Right renal cortex interstitium (tissue), 3 donors: ENCODE measurements at regions not wholly inside any gene's neighbourhood (a gene's known extent, or its start where the extent isn't known, plus 50 kb on each side); places are given as distances from the start of the nearest gene placed in this dataset.

Experiments
- DNase-seq, 3 donors: peaks; one replicate each; pipeline ENCODE4 v3.0.0-alpha.2; 2013; ENCODE audit warnings: low read depth in 3 of 3, low spot score in 2 of 3

DNA sequence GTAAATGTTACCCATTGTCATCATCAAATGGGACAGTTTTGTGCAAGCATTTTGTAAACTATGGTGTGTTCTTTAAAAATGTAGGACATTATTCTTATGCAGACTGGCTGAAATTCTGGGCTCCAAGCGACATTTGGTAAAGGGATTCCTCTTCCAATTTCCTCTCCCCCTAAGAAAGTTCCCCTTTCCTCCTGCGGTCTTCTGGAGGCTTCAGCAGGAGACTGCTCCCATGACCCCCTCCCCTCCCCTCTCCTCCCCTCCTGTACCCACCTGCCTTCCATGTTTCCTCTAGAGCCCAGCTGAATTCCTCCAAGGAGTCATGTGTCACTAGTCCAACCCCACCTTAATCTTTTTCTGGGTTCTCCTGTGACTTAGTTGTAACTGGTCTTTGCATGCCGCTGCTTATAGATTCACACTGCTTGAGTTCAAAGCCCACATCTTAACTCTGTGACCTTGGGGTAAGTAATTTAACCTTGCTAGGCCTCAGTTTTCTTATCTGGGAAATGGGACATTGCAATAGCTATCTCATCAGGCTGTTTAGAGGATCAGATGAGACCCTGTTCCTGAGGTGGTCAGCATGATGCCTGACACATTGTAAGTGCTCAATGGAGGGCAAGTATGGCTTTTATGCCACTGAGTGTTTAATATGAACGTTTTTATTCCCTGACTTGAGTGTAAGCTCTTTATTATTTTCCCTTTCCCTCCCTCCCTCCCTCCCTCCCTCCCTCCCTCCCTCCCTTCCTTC is 69.9 kb upstream of the WDR26 start:
- no peak for DNase-seq

GRCh38 chr1:224505454-224506093 is 71.0 kb upstream of the WDR26 start:
- no peak for DNase-seq

DNA sequence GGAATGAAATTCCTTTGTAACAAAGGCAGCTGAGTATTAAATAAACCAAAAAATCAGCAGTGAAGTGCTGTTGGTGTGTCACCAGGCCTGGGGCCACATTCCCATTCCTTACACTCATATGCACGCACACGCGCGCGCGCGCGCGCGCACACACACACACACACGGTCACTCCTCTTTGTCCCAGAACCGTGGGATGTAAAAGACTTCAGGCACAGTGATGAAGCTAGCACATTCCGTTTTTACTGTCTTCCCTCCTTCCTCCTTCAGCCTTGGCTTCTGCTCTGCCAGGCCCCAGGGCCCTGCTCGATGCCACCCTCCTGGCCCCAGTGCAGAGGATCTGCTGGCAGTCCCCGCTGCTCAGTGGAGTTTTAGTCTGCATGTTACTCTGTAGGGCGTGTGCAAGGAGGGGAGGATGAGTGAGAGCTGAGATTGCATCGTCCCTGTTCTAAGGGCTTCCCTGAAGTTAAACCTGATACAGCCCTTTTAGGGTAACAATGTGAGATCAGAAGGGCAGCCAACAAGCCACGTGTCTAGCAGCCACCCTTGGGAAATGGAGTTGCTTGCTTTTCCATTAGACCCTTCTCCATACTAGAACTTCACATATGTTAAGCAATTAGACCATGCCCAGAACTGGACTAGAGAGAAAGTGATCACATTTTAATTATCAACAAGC is 71.7 kb upstream of the WDR26 start:
- DNase-seq, result no peak

- DNase-seq, result no peak
Observed at GRCh38 chr1:224507771-224508523, 73.3 kb upstream of the WDR26 start.

DNA sequence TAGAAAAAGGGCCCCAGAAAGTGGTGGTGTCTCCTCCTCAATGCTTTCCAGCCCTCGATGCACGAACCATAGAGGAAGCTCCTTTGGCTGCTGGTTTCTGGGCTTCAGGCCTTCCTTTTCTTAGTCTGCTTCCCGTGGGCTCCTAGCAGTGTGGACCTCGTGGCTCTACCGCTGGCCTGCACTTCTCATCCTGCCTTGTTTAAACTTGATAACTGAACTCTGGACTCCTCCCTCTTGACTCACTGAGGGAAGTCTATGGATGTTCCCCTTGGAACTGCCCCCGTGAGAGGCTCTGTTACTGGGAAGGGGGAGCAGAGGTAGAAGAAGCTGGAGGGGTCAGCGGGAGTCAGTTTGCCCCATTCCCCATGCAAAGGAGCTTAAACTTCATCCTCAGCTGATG is 75.3 kb upstream of the WDR26 start:
- no peak for DNase-seq

GRCh38 chr1:224510880-224511645 is 76.5 kb upstream of the WDR26 start:
- no peak for DNase-seq

DNA sequence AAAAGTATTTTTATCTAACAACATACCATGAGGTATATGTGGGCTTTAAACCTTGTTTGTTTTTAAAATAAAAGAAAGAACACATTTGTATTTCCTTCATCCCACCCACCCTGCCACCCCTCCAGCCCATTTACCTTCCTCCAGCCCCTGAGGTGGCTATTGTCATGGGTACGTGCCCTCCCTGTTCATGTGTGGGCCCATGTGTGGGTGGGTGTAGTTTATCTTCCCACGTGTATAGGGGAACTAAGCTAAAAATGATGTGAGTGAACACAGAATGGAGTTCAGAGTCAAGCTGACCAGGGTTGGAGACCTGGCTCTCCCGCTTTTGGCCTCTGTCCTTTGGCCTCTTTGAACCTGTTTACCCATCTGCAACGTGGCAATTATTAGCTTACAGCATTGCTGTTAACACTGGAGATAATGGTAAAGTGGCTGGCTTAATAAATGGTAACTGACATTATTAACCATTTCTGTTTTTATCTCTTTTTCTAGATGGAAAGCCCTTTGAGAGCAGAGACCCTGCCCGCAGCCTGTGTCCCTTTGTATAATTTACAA is 78.1 kb upstream of the WDR26 start:
- no peak for DNase-seq

DNA sequence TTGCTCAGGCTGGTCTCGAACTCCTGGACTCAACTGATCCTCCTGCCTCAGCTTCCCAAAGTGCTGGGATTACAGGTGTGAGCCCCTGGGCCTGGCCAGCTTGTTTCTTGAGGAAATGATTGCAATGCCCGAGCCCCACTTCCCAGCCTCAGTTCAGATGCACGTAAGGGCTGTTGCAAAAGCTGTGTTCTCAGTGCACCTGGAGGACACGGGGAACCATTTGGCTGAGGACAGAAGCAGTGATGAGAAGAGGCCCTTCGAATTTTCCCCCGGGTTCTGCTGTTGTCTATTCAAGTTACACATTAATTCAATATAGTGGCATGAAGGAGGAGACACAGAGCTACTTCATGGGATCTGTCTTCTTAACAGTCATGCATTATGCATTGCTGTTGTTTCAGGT is 78.8 kb upstream of the WDR26 start:
- DNase-seq, result no peak

GRCh38 chr1:224513787-224514209 is 79.2 kb upstream of the WDR26 start:
- DNase-seq, result peak; percentile 67 to 82 (median 72)

DNA sequence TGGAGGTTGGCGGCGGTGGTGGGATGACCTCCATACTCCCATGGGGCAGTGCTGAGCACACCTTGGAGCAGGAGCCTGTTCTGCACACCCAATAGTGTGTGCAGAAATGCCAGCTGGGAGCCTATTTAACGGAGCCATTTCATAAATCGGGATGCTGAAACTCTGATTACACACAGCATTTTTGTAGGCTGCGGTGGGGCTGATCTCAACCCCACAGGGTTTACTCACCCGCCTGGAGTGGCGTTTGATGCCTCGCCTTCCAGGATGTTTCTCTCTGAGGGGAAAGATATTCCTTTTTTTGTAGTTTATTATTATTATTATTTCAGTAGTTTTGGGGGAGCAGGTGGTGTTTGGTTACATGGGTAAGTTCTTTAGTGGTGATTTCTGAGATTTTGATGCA is 82.6 kb upstream of the WDR26 start:
- no peak for DNase-seq

- no peak for DNase-seq
Observed at GRCh38 chr1:224518528-224518927, 83.9 kb upstream of the WDR26 start.

DNA sequence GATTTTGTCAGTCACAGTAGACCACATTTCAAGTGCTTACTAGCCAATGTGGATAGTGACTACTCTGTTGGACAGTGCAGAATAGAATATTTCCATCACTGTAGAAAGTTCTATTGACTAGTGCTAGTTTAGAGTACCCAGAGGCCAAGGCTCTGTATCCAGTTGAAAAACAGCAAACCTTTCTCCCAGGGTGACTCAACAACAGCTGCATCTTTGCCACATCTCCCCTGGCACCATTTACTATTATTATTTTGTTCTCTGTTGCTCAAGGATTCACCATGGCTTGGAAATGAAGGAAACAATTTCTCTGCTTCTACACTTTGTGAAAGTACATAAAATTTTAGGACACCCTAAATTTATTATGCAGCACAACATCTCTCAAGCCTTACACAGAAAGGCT is 85.3 kb upstream of the WDR26 start:
- DNase-seq, result no peak

GRCh38 chr1:224520808-224521207 is 86.2 kb upstream of the WDR26 start:
- no peak for DNase-seq

DNA sequence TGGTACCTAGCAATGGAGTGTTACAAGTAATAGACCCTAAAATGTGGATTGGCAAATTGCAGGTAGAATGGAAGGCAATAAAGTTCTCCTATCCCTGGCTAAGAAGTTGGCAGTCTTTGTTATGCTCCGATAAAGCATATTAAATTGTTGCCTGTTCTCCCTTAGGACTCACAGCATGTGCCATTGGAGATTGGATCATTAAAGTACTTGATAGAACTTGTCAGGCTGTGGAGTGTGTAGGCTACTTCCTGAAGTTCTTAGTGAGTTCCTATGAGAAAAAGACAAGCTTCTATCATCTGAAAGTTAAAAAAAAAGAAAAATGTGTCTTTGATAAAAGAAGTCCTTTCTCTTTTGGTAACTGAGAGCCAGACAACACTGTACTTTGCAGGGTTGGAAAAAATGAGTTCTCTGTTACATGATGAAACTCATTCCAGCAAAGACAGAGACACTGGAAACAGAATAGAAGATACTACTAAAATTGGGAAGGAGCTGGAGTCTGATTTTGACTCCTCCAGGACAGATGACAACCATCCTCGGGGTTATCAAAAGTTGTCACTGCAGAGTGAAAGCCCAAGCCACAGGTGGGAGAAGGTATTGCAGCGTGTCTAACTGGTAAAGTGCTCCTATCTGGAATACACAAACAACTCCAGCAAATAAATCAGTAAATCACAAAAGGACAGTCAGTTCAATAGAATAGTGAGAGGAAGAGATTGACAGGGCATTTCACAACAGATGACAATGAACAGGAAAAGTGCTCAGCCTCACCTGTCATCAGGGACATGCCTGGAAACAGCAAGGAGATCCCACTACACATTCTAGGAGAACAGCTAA is 87.5 kb upstream of the WDR26 start:
- DNase-seq, result no peak

DNA sequence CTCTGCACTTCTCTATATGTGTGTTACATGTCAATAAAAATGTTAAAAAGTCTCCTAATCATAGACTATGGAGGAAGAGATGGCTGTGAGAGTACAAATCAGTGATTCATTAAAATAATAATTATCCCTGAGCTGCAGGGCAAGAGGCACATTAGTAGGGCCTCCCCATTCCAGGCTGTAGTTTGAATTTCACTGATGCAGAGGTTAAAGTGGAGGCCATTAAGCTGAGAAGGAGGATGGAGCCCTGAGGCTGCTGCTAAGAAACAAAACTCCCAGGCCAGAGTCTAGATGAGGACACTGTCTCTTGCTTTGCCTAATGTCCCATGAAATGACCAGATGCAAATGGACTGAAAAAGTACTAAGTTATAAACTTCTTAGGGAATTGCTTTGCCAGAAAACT is 89.1 kb upstream of the WDR26 start:
- DNase-seq, result no peak

DNA sequence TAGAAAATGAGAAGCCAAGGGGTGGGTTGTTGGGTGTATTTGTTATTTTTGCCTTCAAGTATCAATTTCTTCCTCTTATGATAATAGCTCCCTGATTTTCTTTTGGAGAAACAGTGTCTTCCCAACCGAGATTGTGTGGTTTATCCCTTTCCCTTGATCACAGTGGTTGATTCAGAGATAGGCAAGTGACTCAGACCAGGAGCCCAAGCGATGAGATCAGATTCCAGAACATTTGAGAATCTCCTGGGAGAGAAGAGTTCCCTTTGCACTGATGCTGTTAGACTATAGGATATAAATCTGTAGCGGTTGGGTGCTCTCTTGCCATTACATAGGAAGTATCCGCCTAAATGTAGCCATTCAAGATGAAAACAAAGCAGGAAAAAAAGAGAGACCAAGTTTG is 90.1 kb upstream of the WDR26 start:
- DNase-seq, result no peak

DNA sequence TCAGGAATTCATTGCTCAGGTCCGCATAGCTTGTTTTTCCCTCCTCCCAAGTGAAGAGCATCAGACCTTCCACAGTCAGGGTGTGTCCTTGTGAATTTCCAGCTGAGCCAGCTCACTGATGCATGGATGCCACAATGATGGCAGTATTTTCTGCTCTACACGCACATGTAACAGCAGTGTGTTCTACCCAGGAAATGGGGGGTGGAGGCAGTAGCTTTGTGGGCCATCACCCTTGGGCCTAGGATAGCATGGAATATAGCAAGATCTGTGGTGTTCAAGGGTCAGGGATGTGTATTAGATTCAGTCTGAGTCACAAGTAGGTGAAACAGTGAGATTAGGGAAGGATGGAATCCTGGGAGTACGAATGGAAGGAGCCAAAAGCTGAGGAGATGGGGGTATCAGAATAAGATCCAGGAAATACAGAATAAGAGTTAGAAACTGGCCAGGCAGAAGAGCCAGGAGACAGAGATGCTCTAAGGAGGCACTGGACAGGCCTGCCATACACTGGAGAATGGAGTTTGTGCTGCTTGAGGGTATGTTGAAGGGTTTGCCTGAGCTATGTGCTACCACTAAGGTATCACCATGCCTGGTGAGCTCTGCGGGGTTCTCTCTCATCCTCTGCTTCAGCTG is 90.6 kb upstream of the CNIH3 start:
- no peak for DNase-seq

GRCh38 chr1:224526771-224527170 is 89.3 kb upstream of the CNIH3 start:
- DNase-seq, result no peak

DNA sequence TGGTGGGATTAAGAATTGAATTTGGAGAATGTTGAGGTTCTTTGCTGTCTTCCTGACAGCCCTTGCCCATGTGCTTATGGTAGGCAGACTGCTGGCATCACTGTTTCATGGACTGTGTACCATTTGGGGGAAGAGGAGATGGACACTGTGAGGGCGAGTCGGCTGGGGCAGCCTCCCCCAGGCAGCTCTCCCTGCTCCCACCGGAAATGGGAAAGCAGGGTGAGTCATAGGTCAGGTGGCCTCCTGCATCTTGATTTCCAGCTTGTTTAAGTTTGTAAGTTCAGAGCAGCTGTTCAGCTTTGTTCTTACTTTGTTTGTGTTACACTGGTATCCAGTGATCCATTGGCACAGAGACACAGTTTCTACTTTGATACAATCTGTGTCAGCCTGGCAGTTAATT is 87.2 kb upstream of the CNIH3 start:
- no peak for DNase-seq
